Left ventricle myocardium superior (tissue), 1 donor: ENCODE measurements at regions not wholly inside any gene's neighbourhood (a gene's known extent, or its start where the extent isn't known, plus 50 kb on each side); places are given as distances from the start of the nearest gene placed in this dataset.

Experiments
- ATAC-seq: fragments of 200-7000 bp; cut with Tn5 transposase; one replicate; pipeline ENCODE4 v1.9.1; 2020; ENCODE audit warnings: mild to moderate bottlenecking, moderate library complexity
- DNase-seq: peaks from one replicate; pipeline ENCODE4 v3.0.0-alpha.2; 2020
- intact Hi-C: fragments of 100-400 bp; cut with micrococcal nuclease; formaldehyde crosslinking; loops from one replicate; pipeline ENCODE4 v1.11.0; 2022
- donor health status: DM: no; HTN: yes; CAD: no; lungs with severe emphysema.

- DNase-seq (no peak), ATAC-seq (no peak)
- intact Hi-C loops: no loop called here
Measured at GRCh38 chrX:9184211-9184610, 150.3 kb upstream of the FAM9B start.

GRCh38 chrX:9188117-9188516, 154.2 kb upstream of the FAM9B start:
- ATAC-seq (no peak), DNase-seq (no peak)
- intact Hi-C loops: no loop called here

- intact Hi-C loops: no loop called here
- no peak for DNase-seq
- no peak for ATAC-seq
Measured at GRCh38 chrX:9189286-9189685, 155.4 kb upstream of the FAM9B start.

GRCh38 chrX:9191392-9191791, 157.5 kb upstream of the FAM9B start:
- no peak for DNase-seq

GRCh38 chrX:9195199-9195880, 161.4 kb upstream of the FAM9B start:
- ATAC-seq (no peak), DNase-seq (no peak)

More at GRCh38 chrX:9191392-9191791, 157.5 kb upstream of the FAM9B start:
- intact Hi-C loops: no loop called here
- ATAC-seq: no peak

GRCh38 chrX:9196961-9197640, 163.2 kb upstream of the FAM9B start:
- DNase-seq: no peak
- ATAC-seq: no peak
- intact Hi-C loops: no loop called here

More at GRCh38 chrX:9195199-9195880, 161.4 kb upstream of the FAM9B start:
- intact Hi-C loops: no loop called here

GRCh38 chrX:9204560-9204959, 170.6 kb upstream of the FAM9B start:
- ATAC-seq: no peak
- DNase-seq: no peak
- intact Hi-C loops: no loop called here

GRCh38 chrX:9205599-9206223, 171.8 kb upstream of the FAM9B start:
- intact Hi-C loops: no loop called here
- DNase-seq: no peak
- ATAC-seq: no peak

GRCh38 chrX:9207142-9207541, 173.2 kb upstream of the FAM9B start:
- no peak for DNase-seq
- no peak for ATAC-seq

GRCh38 chrX:9211269-9211668, 177.3 kb upstream of the FAM9B start:
- intact Hi-C loops: no loop called here

More at GRCh38 chrX:9207142-9207541, 173.2 kb upstream of the FAM9B start:
- intact Hi-C loops: no loop called here

GRCh38 chrX:9221781-9222180, 187.9 kb upstream of the FAM9B start:
- ATAC-seq (no peak), DNase-seq (no peak)
- intact Hi-C loops: no loop called here

More at GRCh38 chrX:9211269-9211668, 177.3 kb upstream of the FAM9B start:
- ATAC-seq (no peak), DNase-seq (no peak)

- intact Hi-C loops: no loop called here
- ATAC-seq (no peak), DNase-seq (no peak)
Measured at GRCh38 chrX:9222299-9222698, 188.4 kb upstream of the FAM9B start.

- DNase-seq (no peak), ATAC-seq (no peak)
- intact Hi-C loops: no loop called here
Measured at GRCh38 chrX:9227276-9227675, 193.3 kb upstream of the FAM9B start.

GRCh38 chrX:9231491-9231890, 197.6 kb upstream of the FAM9B start:
- ATAC-seq (no peak), DNase-seq (no peak)
- intact Hi-C loops: no loop called here

- intact Hi-C loops: no loop called here
- no peak for ATAC-seq
- DNase-seq: no peak
Measured at GRCh38 chrX:9233141-9233540, 199.2 kb upstream of the FAM9B start.

GRCh38 chrX:9234315-9234714, 200.4 kb upstream of the FAM9B start:
- DNase-seq (no peak), ATAC-seq (no peak)
- intact Hi-C loops: no loop called here

GRCh38 chrX:9235722-9236121, 201.8 kb upstream of the FAM9B start:
- ATAC-seq (no peak), DNase-seq (no peak)
- intact Hi-C loops: no loop called here

- ATAC-seq: no peak
Measured at GRCh38 chrX:9240956-9241355, 207.0 kb upstream of the FAM9B start.

GRCh38 chrX:9241427-9241826, 207.5 kb upstream of the FAM9B start:
- ATAC-seq (no peak), DNase-seq (no peak)
- intact Hi-C loops: no loop called here

More at GRCh38 chrX:9240956-9241355, 207.0 kb upstream of the FAM9B start:
- intact Hi-C loops: no loop called here
- no peak for DNase-seq

- no peak for ATAC-seq
- intact Hi-C loops: no loop called here
Measured at GRCh38 chrX:9249051-9249846, 215.3 kb upstream of the FAM9B start.

More at GRCh38 chrX:9249051-9249846, 215.3 kb upstream of the FAM9B start:
- no peak for DNase-seq
